Stimulated activated memory B cell treated with anti-CD40 and anti-IgM and Interleukin-4, amounts not matched to agents 10 μg/mL and 1 μg/mL and 100 μg/mL, for 72 hours (primary cell): ENCODE measurements at regions not wholly inside any gene's neighbourhood (a gene's known extent, or its start where the extent isn't known, plus 50 kb on each side); places are given as distances from the start of the nearest gene placed in this dataset.

Experiments used
- ATAC-seq: fragments of 150-1000 bp; cut with Tn5 transposase; 2 replicates; pipeline ENCODE4 v1.10.0; 2021
- H3K27ac Mint-ChIP-seq: one replicate; pipeline ENCODE4 v1.8.0; 2022; ENCODE audit warnings: mild to moderate bottlenecking, mixed read lengths
- H3K27me3 Mint-ChIP-seq: one replicate; pipeline ENCODE4 v1.8.0; 2022; ENCODE audit warnings: mixed read lengths
- H3K36me3 Mint-ChIP-seq: one replicate; pipeline ENCODE4 v1.8.0; 2022; ENCODE audit warnings: mixed read lengths
- H3K4me1 Mint-ChIP-seq: one replicate; pipeline ENCODE4 v1.8.0; 2022; ENCODE audit warnings: mixed read lengths
- H3K4me3 Mint-ChIP-seq: one replicate; pipeline ENCODE4 v1.8.0; 2022; ENCODE audit warnings: mild to moderate bottlenecking, moderate library complexity, mixed read lengths
- H3K9me3 Mint-ChIP-seq: one replicate; pipeline ENCODE4 v1.8.0; 2022; ENCODE audit warnings: mixed read lengths

- Mint-ChIP-seq H3K4me3 (no peak overlapping the region), H3K27me3 (no peaks in the 10 kb centered on the region), H3K9me3 (no peaks in the 10 kb centered on the region), H3K36me3 (no peaks in the 10 kb centered on the region), H3K27ac (no peak overlapping the region), H3K4me1 (no peaks in the 10 kb centered on the region)
- no peak for ATAC-seq
Observed at GRCh38 chr18:37967261-37967660, 401.7 kb upstream of the CELF4 start.

DNA sequence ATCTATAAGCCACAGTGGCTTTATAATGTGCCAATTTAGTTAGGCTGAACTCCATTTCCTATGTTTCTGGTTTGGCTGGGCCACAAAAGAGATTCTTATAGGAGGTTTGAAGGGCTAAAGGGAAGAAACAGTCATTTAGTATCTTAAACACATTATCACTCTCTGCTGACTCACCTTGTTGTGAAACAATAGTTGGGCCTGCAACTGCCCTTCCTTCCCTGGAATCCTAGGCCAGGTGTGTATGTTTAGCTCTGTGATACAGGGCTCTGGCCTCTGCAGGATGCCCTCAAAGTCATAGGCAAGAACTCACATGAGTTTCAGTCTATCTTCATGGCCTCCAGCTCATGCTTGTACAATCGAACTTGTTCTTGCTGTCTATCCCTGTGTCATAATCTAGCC is 400.0 kb upstream of the CELF4 start:
- Mint-ChIP-seq H3K4me3 (no peak overlapping the region), H3K27me3 (no peaks in the 10 kb centered on the region), H3K27ac (no peak overlapping the region), H3K36me3 (no peaks in the 10 kb centered on the region), H3K9me3 (peaks cover 1% of the 10 kb centered on the region), H3K4me1 (no peaks in the 10 kb centered on the region)
- ATAC-seq = no peak

DNA sequence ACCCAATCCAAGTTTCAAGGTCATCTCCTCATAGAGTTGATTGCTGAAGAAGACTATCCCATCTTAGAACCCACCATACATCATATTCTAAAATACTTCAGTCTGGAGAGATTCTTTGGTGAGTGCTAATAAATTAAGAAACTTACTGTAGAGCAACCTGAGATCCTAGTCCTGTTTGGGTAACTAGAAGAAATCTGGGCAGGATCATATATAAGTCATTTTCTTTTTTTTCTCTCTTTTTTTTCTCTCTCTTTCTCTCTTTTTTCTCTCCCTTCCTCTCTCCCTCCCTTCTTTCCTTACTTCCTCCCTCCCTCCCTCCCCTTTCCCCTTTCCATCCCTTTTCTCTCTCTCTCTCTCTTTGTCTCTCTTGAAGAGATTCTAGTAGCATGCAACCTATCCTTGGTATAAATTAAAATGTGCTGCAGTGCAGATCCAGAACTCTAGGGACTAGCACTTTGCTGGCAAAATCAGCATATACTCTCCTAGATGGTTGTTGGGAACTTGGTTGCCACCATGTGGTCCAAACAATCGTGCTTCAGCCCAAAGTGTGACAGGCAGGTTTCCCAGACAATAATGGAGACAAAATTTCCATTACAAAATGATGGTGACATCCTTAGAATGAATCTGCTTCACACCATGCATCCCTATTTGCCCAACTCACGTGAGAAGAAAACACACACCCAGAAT is 399.4 kb upstream of the CELF4 start:
- H3K9me3 Mint-ChIP-seq = peaks cover 4% of the 10 kb centered on the region
- H3K4me1 Mint-ChIP-seq = no peaks in the 10 kb centered on the region
- no peak overlapping the region for H3K27ac Mint-ChIP-seq
- no peak for ATAC-seq
- H3K36me3 Mint-ChIP-seq = no peaks in the 10 kb centered on the region
- no peaks in the 10 kb centered on the region for H3K27me3 Mint-ChIP-seq
- no peak overlapping the region for H3K4me3 Mint-ChIP-seq

DNA sequence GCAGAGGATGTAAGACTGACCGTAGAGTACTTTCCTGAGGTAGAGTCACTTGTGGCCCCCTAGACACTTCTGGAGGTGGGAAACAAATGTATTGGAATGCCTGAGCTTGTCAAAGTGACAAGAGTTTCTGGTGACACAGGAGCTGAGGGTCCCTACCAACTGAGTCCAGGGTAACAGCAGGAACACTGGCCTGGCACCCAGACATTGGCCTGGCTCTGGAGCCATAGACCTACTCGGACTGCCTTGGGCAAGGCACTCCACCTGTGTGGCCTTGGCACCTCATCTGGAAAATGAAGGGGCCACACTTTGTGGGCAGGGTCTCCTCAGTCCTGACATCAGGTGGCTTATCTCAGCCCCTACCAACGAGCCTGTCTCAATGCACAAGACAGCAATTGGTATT is 398.2 kb upstream of the CELF4 start:
- Mint-ChIP-seq H3K27ac (no peak overlapping the region), H3K4me1 (no peaks in the 10 kb centered on the region), H3K36me3 (no peaks in the 10 kb centered on the region), H3K4me3 (no peak overlapping the region), H3K27me3 (no peaks in the 10 kb centered on the region), H3K9me3 (peaks cover 4% of the 10 kb centered on the region)
- ATAC-seq = no peak

GRCh38 chr18:37962316-37962966 is 396.8 kb upstream of the CELF4 start:
- no peak for ATAC-seq
- Mint-ChIP-seq H3K4me1 (no peaks in the 10 kb centered on the region), H3K4me3 (no peak overlapping the region)

DNA sequence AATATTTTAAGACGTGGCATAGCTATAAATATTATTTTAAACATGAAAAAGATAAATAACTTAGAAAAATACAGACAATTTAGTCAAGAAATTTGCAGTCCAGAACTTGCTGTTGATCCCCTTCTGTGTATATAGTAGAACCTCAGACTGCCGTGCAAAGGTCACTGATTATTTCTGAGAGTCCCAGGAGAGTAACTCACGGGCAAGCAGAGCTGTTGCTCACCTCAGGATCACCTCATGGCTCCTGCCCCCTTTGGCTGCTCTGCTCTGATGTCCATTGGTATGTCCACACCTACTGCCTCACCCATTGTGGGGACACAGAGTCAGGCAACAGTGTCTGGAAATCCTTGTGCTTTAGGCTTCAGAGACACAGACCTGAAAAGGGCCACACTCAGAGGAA is 392.9 kb upstream of the CELF4 start:
- Mint-ChIP-seq H3K9me3 (peaks cover 8% of the 10 kb centered on the region), H3K27me3 (no peaks in the 10 kb centered on the region), H3K36me3 (no peaks in the 10 kb centered on the region), H3K27ac (no peak overlapping the region), H3K4me1 (no peaks in the 10 kb centered on the region), H3K4me3 (no peak overlapping the region)
- ATAC-seq = no peak

More at GRCh38 chr18:37962316-37962966, 396.8 kb upstream of the CELF4 start:
- Mint-ChIP-seq H3K36me3 (no peaks in the 10 kb centered on the region), H3K27ac (no peak overlapping the region), H3K27me3 (no peaks in the 10 kb centered on the region), H3K9me3 (peaks cover 4% of the 10 kb centered on the region)

- no peak overlapping the region for H3K4me3 Mint-ChIP-seq
- no peaks in the 10 kb centered on the region for H3K4me1 Mint-ChIP-seq
- peaks cover 8% of the 10 kb centered on the region for H3K9me3 Mint-ChIP-seq
- no peak for ATAC-seq
- no peaks in the 10 kb centered on the region for H3K36me3 Mint-ChIP-seq
- no peaks in the 10 kb centered on the region for H3K27me3 Mint-ChIP-seq
- no peak overlapping the region for H3K27ac Mint-ChIP-seq
Observed at GRCh38 chr18:37956902-37957301, 391.3 kb upstream of the CELF4 start.

- no peak overlapping the region for H3K4me3 Mint-ChIP-seq
- no peaks in the 10 kb centered on the region for H3K4me1 Mint-ChIP-seq
- peaks cover 8% of the 10 kb centered on the region for H3K9me3 Mint-ChIP-seq
- no peaks in the 10 kb centered on the region for H3K27me3 Mint-ChIP-seq
- ATAC-seq = no peak
- no peaks in the 10 kb centered on the region for H3K36me3 Mint-ChIP-seq
- H3K27ac Mint-ChIP-seq = no peak overlapping the region
Observed at GRCh38 chr18:37956020-37956419, 390.4 kb upstream of the CELF4 start.

GRCh38 chr18:37955201-37955600 is 389.6 kb upstream of the CELF4 start:
- H3K9me3 Mint-ChIP-seq = peaks cover 4% of the 10 kb centered on the region
- H3K4me1 Mint-ChIP-seq = no peaks in the 10 kb centered on the region
- ATAC-seq = no peak
- H3K4me3 Mint-ChIP-seq = no peak overlapping the region
- no peaks in the 10 kb centered on the region for H3K27me3 Mint-ChIP-seq
- no peaks in the 10 kb centered on the region for H3K36me3 Mint-ChIP-seq
- no peak overlapping the region for H3K27ac Mint-ChIP-seq

DNA sequence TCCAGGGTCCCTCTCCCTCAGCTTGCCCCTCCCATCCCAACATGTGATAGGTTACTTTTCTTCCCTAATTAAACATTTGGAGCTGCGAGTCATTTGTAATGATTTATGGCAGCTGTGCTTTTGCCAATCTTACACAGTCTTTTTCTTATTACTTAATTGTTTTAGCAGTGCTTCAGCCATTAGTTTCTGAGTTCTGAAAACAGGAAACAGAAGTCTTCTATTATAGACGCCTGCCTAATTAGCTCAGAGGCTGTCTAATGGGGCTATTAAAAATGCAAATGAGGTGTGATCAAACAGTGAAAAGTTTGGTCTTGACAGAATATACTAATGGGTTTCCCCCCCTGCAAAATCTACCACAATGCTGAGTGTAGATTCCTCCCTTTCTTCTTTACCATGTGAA is 388.3 kb upstream of the CELF4 start:
- Mint-ChIP-seq H3K4me1 (no peaks in the 10 kb centered on the region), H3K27ac (no peak overlapping the region), H3K9me3 (peaks cover 7% of the 10 kb centered on the region), H3K36me3 (no peaks in the 10 kb centered on the region), H3K4me3 (no peak overlapping the region), H3K27me3 (no peaks in the 10 kb centered on the region)
- no peak for ATAC-seq

GRCh38 chr18:37948471-37948870 is 382.9 kb upstream of the CELF4 start:
- no peaks in the 10 kb centered on the region for H3K36me3 Mint-ChIP-seq
- no peaks in the 10 kb centered on the region for H3K27me3 Mint-ChIP-seq
- no peak for ATAC-seq
- H3K4me1 Mint-ChIP-seq = no peaks in the 10 kb centered on the region
- H3K4me3 Mint-ChIP-seq = no peak overlapping the region
- H3K27ac Mint-ChIP-seq = no peak overlapping the region
- H3K9me3 Mint-ChIP-seq = peaks cover 3% of the 10 kb centered on the region

DNA sequence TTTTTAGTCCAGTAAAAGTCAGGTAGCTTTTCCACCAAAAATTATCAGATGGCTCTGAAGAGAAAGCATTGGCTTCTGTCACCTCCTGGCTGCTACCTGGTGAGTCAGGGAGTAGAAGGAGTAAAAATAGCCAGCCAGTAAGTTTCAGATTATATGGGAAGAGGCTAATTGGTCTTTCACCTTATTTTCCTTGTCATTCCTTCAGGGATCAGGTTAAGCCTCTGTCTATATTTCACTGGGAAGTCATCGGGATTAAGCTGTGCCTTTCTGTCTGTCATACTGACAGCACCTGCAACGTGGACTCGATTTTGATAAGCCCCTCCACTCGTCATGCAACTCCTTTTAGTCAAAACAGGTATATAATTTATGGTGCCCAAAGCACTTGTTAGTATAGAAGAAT is 380.7 kb upstream of the CELF4 start:
- no peak overlapping the region for H3K4me3 Mint-ChIP-seq
- no peak for ATAC-seq
- peaks cover 6% of the 10 kb centered on the region for H3K9me3 Mint-ChIP-seq
- no peaks in the 10 kb centered on the region for H3K4me1 Mint-ChIP-seq
- no peaks in the 10 kb centered on the region for H3K27me3 Mint-ChIP-seq
- no peaks in the 10 kb centered on the region for H3K36me3 Mint-ChIP-seq
- no peak overlapping the region for H3K27ac Mint-ChIP-seq

DNA sequence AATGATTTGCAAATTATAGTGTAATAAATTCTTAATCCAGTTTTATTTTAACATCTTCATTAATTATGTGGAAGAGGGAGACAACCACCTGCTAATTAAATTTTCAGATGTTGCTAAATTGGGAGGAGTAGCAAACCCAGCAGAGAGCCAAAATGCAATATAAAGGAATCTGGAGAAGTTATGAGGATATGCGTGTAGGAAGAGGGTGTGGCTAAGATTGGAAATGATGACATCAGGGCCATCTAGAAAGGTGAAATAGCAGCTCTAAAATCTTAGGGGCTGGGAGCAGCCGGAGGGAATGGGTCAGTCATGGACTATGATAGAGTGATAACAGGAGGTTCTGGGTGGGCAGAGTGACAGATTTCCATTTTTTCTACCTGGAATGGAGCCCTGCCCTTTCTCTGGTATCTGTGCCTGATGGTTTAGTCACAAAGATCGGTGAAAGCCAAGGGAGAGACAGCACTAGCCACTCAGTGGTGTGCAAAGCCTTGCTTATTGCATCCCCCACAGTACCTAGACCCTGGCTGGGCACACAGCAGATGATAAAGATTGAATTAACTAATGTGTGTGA is 379.2 kb upstream of the CELF4 start:
- no peak overlapping the region for H3K4me3 Mint-ChIP-seq
- no peak for ATAC-seq
- H3K9me3 Mint-ChIP-seq = peaks cover 8% of the 10 kb centered on the region
- no peaks in the 10 kb centered on the region for H3K4me1 Mint-ChIP-seq
- H3K27me3 Mint-ChIP-seq = no peaks in the 10 kb centered on the region
- H3K27ac Mint-ChIP-seq = no peak overlapping the region
- H3K36me3 Mint-ChIP-seq = no peaks in the 10 kb centered on the region

GRCh38 chr18:37937287-37937686 is 371.7 kb upstream of the CELF4 start:
- H3K27ac Mint-ChIP-seq = no peak overlapping the region
- no peak for ATAC-seq
- H3K27me3 Mint-ChIP-seq = no peaks in the 10 kb centered on the region
- no peaks in the 10 kb centered on the region for H3K4me1 Mint-ChIP-seq
- H3K36me3 Mint-ChIP-seq = no peaks in the 10 kb centered on the region
- H3K9me3 Mint-ChIP-seq = peaks cover 11% of the 10 kb centered on the region
- no peak overlapping the region for H3K4me3 Mint-ChIP-seq

GRCh38 chr18:37935086-37935485 is 369.5 kb upstream of the CELF4 start:
- Mint-ChIP-seq H3K4me1 (no peaks in the 10 kb centered on the region), H3K27ac (no peak overlapping the region), H3K9me3 (peaks cover 10% of the 10 kb centered on the region), H3K4me3 (no peak overlapping the region), H3K27me3 (no peaks in the 10 kb centered on the region), H3K36me3 (no peaks in the 10 kb centered on the region)
- no peak for ATAC-seq

DNA sequence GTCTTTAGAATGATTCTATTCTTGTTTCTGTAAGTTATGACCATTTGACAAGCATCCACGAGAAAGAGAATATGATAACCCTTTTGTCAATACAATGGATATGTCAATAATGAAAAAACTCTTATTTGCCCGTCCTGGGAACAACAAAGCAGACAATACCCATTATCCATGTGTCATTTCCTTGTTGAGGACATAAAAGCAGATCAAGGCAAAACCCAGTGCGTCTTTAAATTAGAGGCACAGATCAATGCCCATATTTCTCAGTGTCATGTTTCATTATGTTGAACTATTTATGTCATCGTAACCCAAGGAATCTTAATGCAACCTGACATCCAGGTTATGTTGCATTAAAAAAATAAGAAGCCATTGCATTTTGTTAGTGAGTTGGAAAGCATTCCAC is 365.0 kb upstream of the CELF4 start:
- no peaks in the 10 kb centered on the region for H3K9me3 Mint-ChIP-seq
- H3K4me3 Mint-ChIP-seq = no peak overlapping the region
- H3K4me1 Mint-ChIP-seq = no peaks in the 10 kb centered on the region
- no peaks in the 10 kb centered on the region for H3K36me3 Mint-ChIP-seq
- ATAC-seq = no peak
- H3K27me3 Mint-ChIP-seq = no peaks in the 10 kb centered on the region
- H3K27ac Mint-ChIP-seq = no peak overlapping the region
